Smooth muscle cell (in vitro differentiated cells): ENCODE measurements at regions not wholly inside any gene's neighbourhood (a gene's known extent, or its start where the extent isn't known, plus 50 kb on each side); places are given as distances from the start of the nearest gene placed in this dataset.

ENCODE experiments used
- DNase-seq: peaks from one replicate; lab custom pipeline; 2025; ENCODE audit not compliant: unreplicated experiment; lab: John Stamatoyannopoulos, UW
- H2AFZ ChIP-seq: fragments of 200-600 bp; sonication (generic); 2 replicates; pipeline ENCODE4 v1.6.0; 2016; ENCODE audit warnings: antibody characterized with exemption, low read depth, mild to moderate bottlenecking
- H3F3A ChIP-seq: fragments of 200-600 bp; sonication (generic); 2 replicates; pipeline ENCODE4 v1.6.0; 2017; ENCODE audit warnings: antibody characterized with exemption, low read depth
- H3K27ac ChIP-seq: fragments of 200-600 bp; sonication (generic); 2 replicates; pipeline ENCODE4 v1.5.1; 2016; ENCODE audit warnings: low read depth, mild to moderate bottlenecking
- H3K27me3 ChIP-seq: fragments of 200-600 bp; sonication (generic); 2 replicates; pipeline ENCODE4 v1.6.1; 2016; ENCODE audit warnings: low read depth, mild to moderate bottlenecking
- H3K36me3 ChIP-seq: fragments of 200-600 bp; sonication (generic); 2 replicates; pipeline ENCODE4 v1.5.1; 2016; ENCODE audit warnings: low read depth
- H3K4me1 ChIP-seq: fragments of 200-600 bp; sonication (generic); 2 replicates; pipeline ENCODE4 v1.5.1; 2016; ENCODE audit warnings: low read depth
- H3K4me2 ChIP-seq: fragments of 200-600 bp; sonication (generic); 2 replicates; pipeline ENCODE4 v1.6.0; 2016; ENCODE audit warnings: mild to moderate bottlenecking
- H3K4me3 ChIP-seq: fragments of 200-600 bp; sonication (generic); 2 replicates; pipeline ENCODE4 v1.5.1; 2016; ENCODE audit warnings: mild to moderate bottlenecking
- H3K79me2 ChIP-seq: fragments of 200-600 bp; sonication (generic); 2 replicates; pipeline ENCODE4 v1.6.0; 2016; ENCODE audit warnings: low read depth, mild to moderate bottlenecking
- H3K9ac ChIP-seq: fragments of 200-600 bp; sonication (generic); 2 replicates; pipeline ENCODE4 v1.6.0; 2016; ENCODE audit warnings: low read depth
- H3K9me3 ChIP-seq: fragments of 200-600 bp; sonication (generic); replicated peaks from 2 replicates; pipeline ENCODE4 v1.5.1; 2016; ENCODE audit warnings: low read depth
- H4K20me1 ChIP-seq: fragments of 200-600 bp; sonication (generic); 2 replicates; pipeline ENCODE4 v1.6.0; 2016; ENCODE audit warnings: low read depth
- whole genome bisulfite sequencing: methylation state at CpG from one replicate; pipeline ENCODE4 v1.1.7; 2016; ENCODE audit warnings: low lambda C conversion rate; 5-methylcytosine and 5-hydroxymethylcytosine counted together
- TF ChIP-seq, protein P1 (sequence below): fragments of 200-600 bp; sonication (generic); IDR thresholded peaks from 2 replicates; pipeline ENCODE4 v1.5.1; 2017; ENCODE audit warnings: borderline replicate concordance, mild to moderate bottlenecking, antibody characterized with exemption; ENCODE audit not compliant: insufficient read depth, poor library complexity, severe bottlenecking

DNA sequence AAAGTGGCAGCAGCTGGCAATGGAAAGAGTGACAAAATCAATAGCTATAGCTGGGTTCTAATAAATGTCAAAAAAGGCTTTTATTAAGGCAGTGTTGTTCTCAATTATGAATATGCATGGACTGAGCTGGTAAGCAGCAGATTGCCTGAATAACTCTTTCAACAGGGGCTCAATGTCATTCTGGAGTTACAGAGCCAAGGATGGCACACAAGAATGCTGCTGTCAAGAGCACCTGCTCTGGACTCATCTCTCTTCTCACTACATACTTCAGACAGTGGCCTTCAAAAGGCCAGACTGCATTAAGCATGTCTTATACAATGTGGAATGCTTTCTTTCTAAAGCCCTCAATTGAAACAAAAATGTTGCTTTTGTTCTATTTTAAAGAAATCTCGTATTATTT is 351.4 kb downstream of the KLHL13 start:
- H3K79me2 ChIP-seq: no peaks in the 10 kb centered on the region
- H3K9me3 ChIP-seq: no peaks in the 10 kb centered on the region
- no peak for DNase-seq
- no peaks in the 10 kb centered on the region for H3K36me3 ChIP-seq
- H3K9ac ChIP-seq: no peak overlapping the region
- no peak overlapping the region for H3K27ac ChIP-seq
- H3K27me3 ChIP-seq: no peaks in the 10 kb centered on the region
- TF ChIP-seq, protein P1, sequence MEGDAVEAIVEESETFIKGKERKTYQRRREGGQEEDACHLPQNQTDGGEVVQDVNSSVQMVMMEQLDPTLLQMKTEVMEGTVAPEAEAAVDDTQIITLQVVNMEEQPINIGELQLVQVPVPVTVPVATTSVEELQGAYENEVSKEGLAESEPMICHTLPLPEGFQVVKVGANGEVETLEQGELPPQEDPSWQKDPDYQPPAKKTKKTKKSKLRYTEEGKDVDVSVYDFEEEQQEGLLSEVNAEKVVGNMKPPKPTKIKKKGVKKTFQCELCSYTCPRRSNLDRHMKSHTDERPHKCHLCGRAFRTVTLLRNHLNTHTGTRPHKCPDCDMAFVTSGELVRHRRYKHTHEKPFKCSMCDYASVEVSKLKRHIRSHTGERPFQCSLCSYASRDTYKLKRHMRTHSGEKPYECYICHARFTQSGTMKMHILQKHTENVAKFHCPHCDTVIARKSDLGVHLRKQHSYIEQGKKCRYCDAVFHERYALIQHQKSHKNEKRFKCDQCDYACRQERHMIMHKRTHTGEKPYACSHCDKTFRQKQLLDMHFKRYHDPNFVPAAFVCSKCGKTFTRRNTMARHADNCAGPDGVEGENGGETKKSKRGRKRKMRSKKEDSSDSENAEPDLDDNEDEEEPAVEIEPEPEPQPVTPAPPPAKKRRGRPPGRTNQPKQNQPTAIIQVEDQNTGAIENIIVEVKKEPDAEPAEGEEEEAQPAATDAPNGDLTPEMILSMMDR: no peak
- no peaks in the 10 kb centered on the region for H4K20me1 ChIP-seq
- H3K4me1 ChIP-seq: no peaks in the 10 kb centered on the region
- no peak overlapping the region for H2AFZ ChIP-seq
- H3K4me3 ChIP-seq: no peak overlapping the region
- H3F3A ChIP-seq: no peaks in the 10 kb centered on the region
- no peak overlapping the region for H3K4me2 ChIP-seq
- WGBS: 39% methylated on average over 1 of the region's 1 CpG

GRCh38 chrX:117752745-117753144 is 363.9 kb downstream of the KLHL13 start:
- TF ChIP-seq, protein P1: no peak
- Histone ChIP-seq H3K9me3 (no peaks in the 10 kb centered on the region), H3K4me3 (no peak overlapping the region), H4K20me1 (no peaks in the 10 kb centered on the region), H3K27ac (no peak overlapping the region), H3F3A (no peaks in the 10 kb centered on the region), H3K4me2 (no peak overlapping the region), H2AFZ (no peak overlapping the region), H3K79me2 (no peaks in the 10 kb centered on the region), H3K9ac (no peak overlapping the region), H3K4me1 (no peaks in the 10 kb centered on the region), H3K36me3 (no peaks in the 10 kb centered on the region), H3K27me3 (no peaks in the 10 kb centered on the region)
- DNase-seq: no peak

DNA sequence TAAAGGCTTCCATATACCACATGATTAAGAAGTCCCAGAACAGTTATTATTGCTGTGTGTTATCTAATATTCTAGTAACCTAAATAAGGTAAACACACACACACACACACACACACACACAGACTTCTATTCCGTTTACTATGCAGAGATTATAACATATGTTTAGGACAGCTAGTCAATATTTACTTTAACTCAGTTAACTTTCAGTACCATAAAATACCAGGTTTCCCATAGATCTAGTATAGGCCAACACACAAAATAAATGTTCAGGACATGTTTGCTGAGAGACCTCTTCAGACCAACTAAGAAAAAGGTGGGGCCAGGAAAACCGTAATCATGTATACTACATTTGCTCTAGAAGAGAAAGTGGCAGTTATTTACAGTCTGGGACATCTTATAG is 365.5 kb downstream of the KLHL13 start:
- no peaks in the 10 kb centered on the region for H3K4me1 ChIP-seq
- TF ChIP-seq, protein P1: no peak
- no peak overlapping the region for H3K4me3 ChIP-seq
- no peak for DNase-seq
- no peaks in the 10 kb centered on the region for H3F3A ChIP-seq
- H3K36me3 ChIP-seq: no peaks in the 10 kb centered on the region
- H3K27me3 ChIP-seq: no peaks in the 10 kb centered on the region
- H3K9ac ChIP-seq: no peak overlapping the region
- peaks cover under 1% of the 10 kb centered on the region for H3K9me3 ChIP-seq
- no peaks in the 10 kb centered on the region for H4K20me1 ChIP-seq
- no peaks in the 10 kb centered on the region for H3K79me2 ChIP-seq
- WGBS: 82% methylated on average over 2 of the region's 2 CpGs
- H3K27ac ChIP-seq: no peak overlapping the region
- H2AFZ ChIP-seq: no peak overlapping the region
- no peak overlapping the region for H3K4me2 ChIP-seq

GRCh38 chrX:117744958-117745357 is 371.7 kb downstream of the KLHL13 start:
- Histone ChIP-seq H3K27me3 (no peaks in the 10 kb centered on the region), H3K4me1 (no peaks in the 10 kb centered on the region), H3K9me3 (peaks cover 9% of the 10 kb centered on the region), H3K79me2 (no peaks in the 10 kb centered on the region), H3K27ac (no peak overlapping the region), H3F3A (no peaks in the 10 kb centered on the region), H2AFZ (no peak overlapping the region), H4K20me1 (no peaks in the 10 kb centered on the region), H3K4me3 (no peak overlapping the region), H3K36me3 (no peaks in the 10 kb centered on the region), H3K4me2 (no peak overlapping the region), H3K9ac (no peak overlapping the region)
- TF ChIP-seq, protein P1: no peak
- no peak for DNase-seq
